Upper lobe of left lung (tissue), 6 donors: ENCODE measurements at regions not wholly inside any gene's neighbourhood (a gene's known extent, or its start where the extent isn't known, plus 50 kb on each side); places are given as distances from the start of the nearest gene placed in this dataset.

Experiments
- ATAC-seq, 2 donors: fragments of 200-7000 bp; cut with Tn5 transposase; one replicate each; pipeline ENCODE4 v1.9.1; 2022; ENCODE audit warnings: mild to moderate bottlenecking in 2 of 2, moderate library complexity in 2 of 2; ENCODE audit not compliant: low FRiP score in 2 of 2
- DNase-seq, 2 donors: peaks; one replicate each; pipeline ENCODE4 v3.0.0-alpha.2; 2019 to 2020
- H3K27ac ChIP-seq, 4 donors: fragments of 200-600 bp; sonication (generic); one replicate each; pipeline ENCODE4 v1.5.1; 2016 to 2019
- H3K27me3 ChIP-seq, 4 donors: fragments of 200-600 bp; sonication (generic); one replicate each; pipeline ENCODE4 v1.5.1; 2017 to 2019
- H3K36me3 ChIP-seq, 4 donors: fragments of 200-600 bp; sonication (generic); one replicate each; pipeline ENCODE4 v1.5.1; 2016 to 2019
- H3K4me1 ChIP-seq, 4 donors: fragments of 200-600 bp; sonication (generic); one replicate each; pipeline ENCODE4 v1.5.1; 2018 to 2019
- H3K4me3 ChIP-seq, 4 donors: fragments of 200-600 bp; sonication (generic); one replicate each; pipeline ENCODE4 v1.5.1; 2017 to 2019; ENCODE audit warnings: mild to moderate bottlenecking in 2 of 4, moderate library complexity in 1 of 4
- H3K9me3 ChIP-seq, 4 donors: fragments of 200-600 bp; sonication (generic); one replicate each; pipeline ENCODE4 v1.5.1; 2018 to 2019
- EP300 ChIP-seq, 4 donors: sonication (generic); formaldehyde crosslinking; IDR thresholded peaks; one replicate each; pipeline ENCODE4 v1.5.1; 2017; ENCODE audit warnings: antibody characterized with exemption in 4 of 4, control low read depth in 2 of 4
- POLR2A ChIP-seq, 4 donors: fragments of 450-650 bp; IDR thresholded peaks; one replicate each; pipeline ENCODE4 v1.5.1; 2016 to 2017; ENCODE audit warnings: antibody characterized with exemption in 4 of 4, mild to moderate bottlenecking in 2 of 4
- POLR2AphosphoS5 ChIP-seq, 2 donors: sonication (generic); formaldehyde crosslinking; IDR thresholded peaks; one replicate each; pipeline ENCODE4 v1.5.1; 2017; ENCODE audit warnings: antibody characterized with exemption in 2 of 2
- WGBS, 2 donors: methylation state at CpG; one replicate each; pipeline ENCODE4 v1.1.5; 2017 to 2018; 5-methylcytosine and 5-hydroxymethylcytosine counted together
- TF ChIP-seq, protein P1 (sequence below), 6 experiments: fragments of 450-650 bp in 4 of 6; fragments of 200-600 bp in 2 of 6; sonication (generic) in 2 of 6; IDR thresholded peaks; one replicate each; pipeline ENCODE4 v1.5.1; 2016 to 2019; ENCODE audit warnings: antibody characterized with exemption in 6 of 6
- donor health status: DM: no; HTN: no; CAD: no; lungs with moderate emphysema.
- donor health status: DM: no; HTN: yes; CAD: no; lungs with severe emphysema.

DNA sequence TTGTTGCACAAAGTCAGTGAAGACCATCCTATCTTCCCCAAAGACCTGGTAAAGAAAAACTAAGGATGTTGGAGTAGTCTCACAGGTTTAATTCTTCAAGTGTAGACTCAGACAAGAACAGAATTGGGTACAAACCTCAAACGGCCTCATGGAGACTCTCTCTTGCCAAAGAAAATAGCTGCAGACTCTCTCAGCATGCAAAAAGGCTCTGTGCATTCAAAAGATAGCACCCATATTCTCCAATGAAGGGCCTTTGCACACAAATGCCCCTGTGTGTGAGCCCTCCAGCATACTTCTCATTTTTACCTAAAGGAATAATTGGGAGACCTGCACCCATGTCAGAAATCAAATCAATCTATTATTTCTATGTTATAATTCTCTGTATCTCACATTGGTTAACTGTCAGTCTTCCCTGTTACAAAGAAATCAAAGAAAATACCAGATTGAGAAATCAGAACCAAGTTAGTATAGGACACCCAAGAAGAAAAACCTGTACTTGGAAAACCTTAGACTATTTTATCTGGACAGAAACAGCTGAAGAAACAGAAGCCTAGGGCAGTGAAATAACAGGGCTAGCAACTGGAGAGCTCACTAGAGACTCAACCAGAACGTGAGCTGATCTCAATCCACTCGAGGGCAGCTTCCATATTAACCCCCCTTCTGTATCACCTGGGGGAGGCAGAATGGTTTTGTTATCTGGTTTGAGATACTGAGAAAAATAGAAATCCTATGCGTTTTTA, 134.7 kb upstream of the DNAJC10 start:
- Histone ChIP-seq H3K4me3 (no peak overlapping the region), H3K9me3 (no peaks in the 10 kb centered on the region), H3K4me1 (no peaks in the 10 kb centered on the region), H3K27me3 (no peaks in the 10 kb centered on the region), H3K36me3 (no peaks in the 10 kb centered on the region), H3K27ac (no peak overlapping the region)
- 58 to 72% methylated on average over 4 of the region's 4 CpGs for WGBS, 2 donors
- ATAC-seq (no peak), DNase-seq (no peak)
- no peak for TF ChIP-seq EP300 (IDR thresholded peaks at IDR 0.05)
- TF ChIP-seq, protein P1, sequence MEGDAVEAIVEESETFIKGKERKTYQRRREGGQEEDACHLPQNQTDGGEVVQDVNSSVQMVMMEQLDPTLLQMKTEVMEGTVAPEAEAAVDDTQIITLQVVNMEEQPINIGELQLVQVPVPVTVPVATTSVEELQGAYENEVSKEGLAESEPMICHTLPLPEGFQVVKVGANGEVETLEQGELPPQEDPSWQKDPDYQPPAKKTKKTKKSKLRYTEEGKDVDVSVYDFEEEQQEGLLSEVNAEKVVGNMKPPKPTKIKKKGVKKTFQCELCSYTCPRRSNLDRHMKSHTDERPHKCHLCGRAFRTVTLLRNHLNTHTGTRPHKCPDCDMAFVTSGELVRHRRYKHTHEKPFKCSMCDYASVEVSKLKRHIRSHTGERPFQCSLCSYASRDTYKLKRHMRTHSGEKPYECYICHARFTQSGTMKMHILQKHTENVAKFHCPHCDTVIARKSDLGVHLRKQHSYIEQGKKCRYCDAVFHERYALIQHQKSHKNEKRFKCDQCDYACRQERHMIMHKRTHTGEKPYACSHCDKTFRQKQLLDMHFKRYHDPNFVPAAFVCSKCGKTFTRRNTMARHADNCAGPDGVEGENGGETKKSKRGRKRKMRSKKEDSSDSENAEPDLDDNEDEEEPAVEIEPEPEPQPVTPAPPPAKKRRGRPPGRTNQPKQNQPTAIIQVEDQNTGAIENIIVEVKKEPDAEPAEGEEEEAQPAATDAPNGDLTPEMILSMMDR (IDR thresholded peaks at IDR 0.05): no peak

DNA sequence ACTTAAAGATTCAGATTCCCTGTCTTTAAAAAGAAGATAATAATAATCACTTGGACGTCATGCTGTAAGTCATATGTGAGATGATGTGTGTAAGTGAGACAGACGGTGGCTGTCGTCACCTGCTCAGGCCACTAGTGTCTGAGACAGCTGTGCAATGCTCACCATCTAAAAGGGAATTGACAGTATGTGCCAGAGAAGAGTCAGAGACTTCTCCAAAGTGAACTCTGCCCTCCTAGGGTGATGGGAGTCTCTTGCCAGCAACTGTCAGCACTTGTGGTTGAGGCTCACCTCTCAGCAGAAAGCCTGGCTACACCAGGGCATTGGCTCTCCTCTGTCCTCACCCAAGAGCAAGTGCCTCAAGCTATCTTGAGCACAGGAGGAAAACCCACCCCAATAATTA, 131.6 kb upstream of the DNAJC10 start:
- H3K9me3 ChIP-seq: no peaks in the 10 kb centered on the region
- no peak for DNase-seq
- 73 to 88% methylated on average over 3 of the region's 3 CpGs for WGBS, 2 donors
- no peaks in the 10 kb centered on the region for H3K36me3 ChIP-seq
- TF ChIP-seq, protein P1 (IDR thresholded peaks at IDR 0.05): no peak
- no peak for TF ChIP-seq POLR2AphosphoS5 (IDR thresholded peaks at IDR 0.05)
- no peak for TF ChIP-seq EP300 (IDR thresholded peaks at IDR 0.05)
- TF ChIP-seq POLR2A (IDR thresholded peaks at IDR 0.05): no peak
- H3K4me3 ChIP-seq: no peak overlapping the region
- H3K4me1 ChIP-seq: no peaks in the 10 kb centered on the region
- no peaks in the 10 kb centered on the region for H3K27me3 ChIP-seq
- no peak overlapping the region for H3K27ac ChIP-seq
- ATAC-seq: no peak

DNA sequence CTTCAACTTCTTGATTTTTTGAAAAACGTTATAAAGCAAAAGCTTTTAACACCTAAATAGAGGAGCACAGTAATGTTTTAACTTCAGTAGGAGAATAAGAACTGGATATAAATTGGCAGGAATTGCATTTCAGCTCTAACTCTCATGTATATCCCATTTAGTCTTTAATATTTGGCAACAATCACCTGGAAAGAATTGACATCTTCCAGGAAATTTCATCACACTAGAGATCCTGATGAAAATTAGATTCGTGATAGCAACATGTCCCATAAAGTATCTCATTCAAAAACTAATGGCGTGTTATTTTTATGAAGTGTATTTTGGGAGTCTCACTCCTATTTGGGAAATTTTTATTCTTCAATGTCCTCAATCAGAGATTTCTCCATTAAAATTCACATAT, 131.1 kb upstream of the DNAJC10 start:
- H3K4me3 ChIP-seq: no peak overlapping the region
- H3K27ac ChIP-seq: no peak overlapping the region
- ATAC-seq (no peak), DNase-seq (no peak)
- TF ChIP-seq POLR2A (IDR thresholded peaks at IDR 0.05) (no peak), POLR2AphosphoS5 (IDR thresholded peaks at IDR 0.05) (no peak), EP300 (IDR thresholded peaks at IDR 0.05) (no peak)
- TF ChIP-seq, protein P1 (IDR thresholded peaks at IDR 0.05): no peak
- H3K36me3 ChIP-seq: no peaks in the 10 kb centered on the region
- no peaks in the 10 kb centered on the region for H3K4me1 ChIP-seq
- H3K9me3 ChIP-seq: no peaks in the 10 kb centered on the region
- 81 to 88% methylated on average over 3 of the region's 3 CpGs for WGBS, 2 donors
- no peaks in the 10 kb centered on the region for H3K27me3 ChIP-seq

DNA sequence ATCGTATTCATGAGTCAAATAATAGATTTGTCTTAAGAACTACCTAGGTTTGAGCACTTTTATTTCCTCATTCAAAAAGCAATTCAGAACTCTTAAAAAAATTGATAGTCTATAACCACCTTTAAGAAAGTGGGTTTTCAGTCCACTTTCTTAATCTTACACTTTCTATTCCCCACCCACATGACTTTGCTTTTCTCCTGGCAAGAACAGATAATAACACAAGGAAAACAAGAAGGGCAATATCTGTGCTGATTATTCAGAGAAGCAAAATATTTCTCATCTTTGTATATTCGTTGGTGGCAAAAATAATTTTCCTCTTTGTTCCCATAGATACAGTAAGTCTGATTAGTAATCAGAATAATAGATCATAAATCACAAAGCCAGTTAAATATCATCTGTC, 130.6 kb upstream of the DNAJC10 start:
- Histone ChIP-seq H3K9me3 (no peaks in the 10 kb centered on the region), H3K4me1 (no peaks in the 10 kb centered on the region), H3K36me3 (no peaks in the 10 kb centered on the region), H3K27ac (no peak overlapping the region), H3K4me3 (no peak overlapping the region), H3K27me3 (no peaks in the 10 kb centered on the region)
- TF ChIP-seq POLR2A (IDR thresholded peaks at IDR 0.05) (no peak), POLR2AphosphoS5 (IDR thresholded peaks at IDR 0.05) (no peak), EP300 (IDR thresholded peaks at IDR 0.05) (no peak)
- TF ChIP-seq, protein P1 (IDR thresholded peaks at IDR 0.05): no peak
- 81 to 83% methylated on average over 2 of the region's 2 CpGs for WGBS, 2 donors
- no peak for DNase-seq
- no peak for ATAC-seq

DNA sequence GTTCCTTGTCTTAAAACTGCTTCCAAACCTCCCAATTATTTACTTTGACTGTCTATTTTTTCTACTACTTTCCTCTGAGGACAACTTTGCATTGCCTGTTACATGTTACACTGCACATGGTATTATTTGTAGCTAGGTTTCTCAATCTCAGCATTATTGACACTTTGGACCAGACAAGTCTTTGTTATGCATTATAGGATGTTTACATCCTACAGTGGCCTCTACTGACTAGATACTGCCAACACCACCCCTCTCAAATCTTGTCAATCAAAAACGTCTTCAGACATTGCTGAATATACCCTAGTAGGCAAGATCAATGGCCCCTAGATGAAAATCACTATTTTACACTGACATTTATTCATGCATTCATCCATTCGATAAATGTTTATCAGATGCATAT, 129.6 kb upstream of the DNAJC10 start:
- Histone ChIP-seq H3K27ac (no peak overlapping the region), H3K9me3 (no peaks in the 10 kb centered on the region), H3K27me3 (no peaks in the 10 kb centered on the region), H3K4me3 (no peak overlapping the region), H3K4me1 (no peaks in the 10 kb centered on the region), H3K36me3 (no peaks in the 10 kb centered on the region)
- 74 to 75% methylated on average over 2 of the region's 2 CpGs for WGBS, 2 donors
- ATAC-seq: no peak
- no peak for DNase-seq
- TF ChIP-seq, protein P1 (IDR thresholded peaks at IDR 0.05): no peak
- TF ChIP-seq EP300 (IDR thresholded peaks at IDR 0.05) (no peak), POLR2AphosphoS5 (IDR thresholded peaks at IDR 0.05) (no peak), POLR2A (IDR thresholded peaks at IDR 0.05) (no peak)
